ENCODE measurements at regions not wholly inside any gene's neighbourhood (a gene's known extent, or its start where the extent isn't known, plus 50 kb on each side); places are given as distances from the start of the nearest gene placed in this dataset.

GRCh38 chr4:115374621-115375020, 261.2 kb upstream of the NDST4 start:
- Histone ChIP-seq H2AK5ac (ENCODE audit: insufficient read length, low read length) (no peak overlapping the region), H3K9ac (ENCODE audit: extremely low read depth, insufficient read length, low read length) (no peak overlapping the region), H3K14ac (ENCODE audit: insufficient read depth, low read length) (no peak overlapping the region), H3K4ac (ENCODE audit: low read depth, low read length) (no peak overlapping the region), H4K91ac (ENCODE audit: insufficient read length, low read depth, low read length) (no peak overlapping the region), H3K79me2 (ENCODE audit: insufficient read depth, low read length) (no peaks in the 10 kb centered on the region), H4K5ac (ENCODE audit: insufficient read length, low read depth, low read length) (no peak overlapping the region), H3K79me1 (ENCODE audit: insufficient read depth, low read depth, low read length, poor library complexity, severe bottlenecking) (no peaks in the 10 kb centered on the region), H3K56ac (ENCODE audit: insufficient read length, low read depth, low read length) (no peak overlapping the region), H4K20me1 (ENCODE audit: control insufficient read depth, insufficient read depth, insufficient read length) (no peaks in the 10 kb centered on the region), H3K18ac (ENCODE audit: insufficient read length, low read depth, low read length) (no peak overlapping the region), H2BK120ac (ENCODE audit: low read depth, low read length, poor library complexity, severe bottlenecking) (no peak overlapping the region), H3K27ac (ENCODE audit: insufficient read length, low read depth, low read length) (no peak overlapping the region), H2AFZ (ENCODE audit: low read length) (no peak overlapping the region), H3K27me3 (ENCODE audit: insufficient read depth, low read length) (no peaks in the 10 kb centered on the region), H3K9me3 (ENCODE audit: control insufficient read depth, low read depth, low read length) (no peaks in the 10 kb centered on the region), H3K4me1 (ENCODE audit: insufficient read depth, low read length) (no peaks in the 10 kb centered on the region), H2BK5ac (ENCODE audit: insufficient read length, low read length) (no peak overlapping the region), H3T11ph (ENCODE audit: low read length) (no peak overlapping the region), H3K4me2 (ENCODE audit: insufficient read depth, insufficient read length, low read length) (no peak overlapping the region), H2BK12ac (ENCODE audit: insufficient read length, low read depth, low read length) (no peak overlapping the region), H3K23me2 (ENCODE audit: insufficient read length, low read depth, low read length, poor library complexity, severe bottlenecking) (no peaks in the 10 kb centered on the region), H4K8ac (replicated peaks; ENCODE audit: insufficient read length, low read depth, low read length) (no peak overlapping the region), H2BK15ac (ENCODE audit: low read depth, low read length) (no peak overlapping the region), H3K23ac (ENCODE audit: insufficient read length, low read depth, low read length) (no peak overlapping the region), H2BK20ac (ENCODE audit: low read depth, low read length, poor library complexity, severe bottlenecking) (no peak overlapping the region)
- DNase-seq = no peak
- H3K27ac Mint-ChIP-seq = no peak overlapping the region
- no CpG with 5 or more reads among the region's 4 CpGs for WGBS (ENCODE audit: extremely low coverage, insufficient read length, low lambda C conversion rate)
- no peaks in the 10 kb centered on the region for H3K36me3 Mint-ChIP-seq (ENCODE audit: insufficient read depth in 1 of 3, low read depth in 3 of 3)
- no peaks in the 10 kb centered on the region for H3K4me1 Mint-ChIP-seq
- H3K27me3 Mint-ChIP-seq (ENCODE audit: low read depth) = no peaks in the 10 kb centered on the region
- no peaks in the 10 kb centered on the region for H3K9me3 Mint-ChIP-seq
- no peak overlapping the region for H3K4me3 Mint-ChIP-seq
- no peak for TF ChIP-seq CTCF (conservative IDR thresholded peaks at IDR 0.05)
